Neural cell (in vitro differentiated cells): ENCODE measurements at regions not wholly inside any gene's neighbourhood (a gene's known extent, or its start where the extent isn't known, plus 50 kb on each side); places are given as distances from the start of the nearest gene placed in this dataset.
"Not testable (repeated sequence)": the region's sequence is repeated elsewhere in the genome, so short reads cannot be mapped to it uniquely, and the experiment has no call there.

Source experiments
- H2AFZ ChIP-seq: fragments of 200-600, 300-800 bp; sonication (generic), shearing (Covaris generic); 2 replicates; pipeline ENCODE4 v1.6.0; 2014; ENCODE audit warnings: low read depth, mild to moderate bottlenecking, antibody characterized with exemption, low read length, moderate library complexity
- H3F3A ChIP-seq: fragments of 200-600 bp; shearing (Covaris generic); 2 replicates; pipeline ENCODE4 v1.6.1; 2016; ENCODE audit warnings: mild to moderate bottlenecking, moderate library complexity, mixed read lengths, antibody characterized with exemption, low read length; ENCODE audit not compliant: insufficient read depth, poor library complexity, severe bottlenecking
- H3K27ac ChIP-seq: fragments of 200-600, 300-800 bp; sonication (generic), shearing (Covaris generic); 2 replicates; pipeline ENCODE4 v1.5.1; 2014; ENCODE audit warnings: mild to moderate bottlenecking, low read length, moderate library complexity
- H3K27me3 ChIP-seq: fragments of 300-800, 200-600 bp; sonication (generic), shearing (Covaris generic); 2 replicates; pipeline ENCODE4 v1.6.0; 2014; ENCODE audit warnings: mild to moderate bottlenecking, low read depth, low read length, moderate library complexity; ENCODE audit not compliant: insufficient read depth
- H3K36me3 ChIP-seq: fragments of 300-800, 200-600 bp; sonication (generic), shearing (Covaris generic); 2 replicates; pipeline ENCODE4 v1.5.1; 2014; ENCODE audit warnings: mild to moderate bottlenecking, antibody characterized with exemption, low read length, moderate library complexity; ENCODE audit not compliant: insufficient read depth
- H3K4me2 ChIP-seq: fragments of 300-800, 200-600 bp; sonication (generic), shearing (Covaris generic); 2 replicates; pipeline ENCODE4 v1.6.0; 2014; ENCODE audit warnings: mild to moderate bottlenecking, low read length
- H3K4me3 ChIP-seq: fragments of 300-800, 200-600 bp; sonication (generic), shearing (Covaris generic); 2 replicates; pipeline ENCODE4 v1.5.1; 2014; ENCODE audit warnings: mild to moderate bottlenecking, low read length, moderate library complexity
- H3K79me2 ChIP-seq: fragments of 200-600 bp; shearing (Covaris generic); replicated peaks from 2 replicates; pipeline ENCODE4 v1.6.0; 2014; ENCODE audit warnings: mild to moderate bottlenecking, low read length, moderate library complexity; ENCODE audit not compliant: insufficient read depth
- H3K9ac ChIP-seq: fragments of 300-800, 200-600 bp; sonication (generic), shearing (Covaris generic); 2 replicates; pipeline ENCODE4 v1.6.1; 2016; ENCODE audit warnings: mild to moderate bottlenecking, low read length, mixed read lengths
- H3K9me2 ChIP-seq: fragments of 200-600 bp; shearing (Covaris generic); 2 replicates; pipeline ENCODE4 v1.6.1; 2016; ENCODE audit warnings: mild to moderate bottlenecking, low read length, mixed read lengths; ENCODE audit not compliant: insufficient read depth
- H3K9me3 ChIP-seq: fragments of 200-600, 300-800 bp; sonication (generic), shearing (Covaris generic); 2 replicates; pipeline ENCODE4 v1.6.1; 2016; ENCODE audit warnings: mild to moderate bottlenecking, mixed run types, low read length, moderate library complexity, mixed read lengths
- H4K20me1 ChIP-seq: fragments of 200-600 bp; shearing (Covaris generic); 2 replicates; pipeline ENCODE4 v1.6.1; 2016; ENCODE audit warnings: mild to moderate bottlenecking, mixed run types; ENCODE audit not compliant: insufficient read depth
- EP300 ChIP-seq: fragments of 450-650 bp; conservative IDR thresholded peaks from 2 replicates; pipeline ENCODE4 v1.6.1; 2014; ENCODE audit warnings: antibody characterized with exemption, mild to moderate bottlenecking, moderate library complexity; ENCODE audit not compliant: poor library complexity, severe bottlenecking
- EZH2 ChIP-seq: fragments of 200-600, 300-800 bp; shearing (Covaris generic), sonication (generic); IDR thresholded peaks from 2 replicates; pipeline ENCODE4 v1.6.1; 2014; ENCODE audit warnings: antibody characterized with exemption, low read length, borderline replicate concordance, mild to moderate bottlenecking; ENCODE audit not compliant: insufficient read depth, poor library complexity, severe bottlenecking
- MXI1 ChIP-seq: fragments of 450-650 bp; conservative IDR thresholded peaks from 2 replicates; pipeline ENCODE4 v1.6.1; 2014; ENCODE audit warnings: antibody characterized with exemption, mild to moderate bottlenecking; ENCODE audit not compliant: poor library complexity, severe bottlenecking
- POLR2AphosphoS5 ChIP-seq: IDR thresholded peaks from 2 replicates; pipeline ENCODE4 v1.6.1; 2012
- RAD21 ChIP-seq: fragments of 450-650 bp; conservative IDR thresholded peaks from 2 replicates; pipeline ENCODE4 v1.6.1; 2014; ENCODE audit warnings: antibody characterized with exemption, mild to moderate bottlenecking, moderate library complexity
- REST ChIP-seq: IDR thresholded peaks from 2 replicates; pipeline ENCODE4 v1.6.1; 2012; ENCODE audit warnings: borderline replicate concordance
- SMC3 ChIP-seq: fragments of 450-650 bp; conservative IDR thresholded peaks from 2 replicates; pipeline ENCODE4 v1.6.1; 2014; ENCODE audit warnings: antibody characterized with exemption, mild to moderate bottlenecking, moderate library complexity; ENCODE audit not compliant: poor library complexity
- TAF1 ChIP-seq: IDR thresholded peaks from 2 replicates; pipeline ENCODE4 v1.6.1; 2012; ENCODE audit warnings: low read depth
- TF ChIP-seq, protein P1 (sequence below): fragments of 450-650 bp; IDR thresholded peaks from 2 replicates; pipeline ENCODE4 v1.5.1; 2014; ENCODE audit warnings: antibody characterized with exemption, mild to moderate bottlenecking, moderate library complexity; ENCODE audit not compliant: poor library complexity, severe bottlenecking

GRCh38 chr20:53883098-53883911 is 187.1 kb downstream of the BCAS1 start:
- Histone ChIP-seq H3K36me3 (no peaks in the 10 kb centered on the region), H3K27me3 (no peaks in the 10 kb centered on the region), H3K9me2 (no peaks in the 10 kb centered on the region), H3K9ac (no peak overlapping the region), H3K4me3 (no peak overlapping the region), H3F3A (no peaks in the 10 kb centered on the region), H3K9me3 (no peaks in the 10 kb centered on the region), H3K79me2 (no peaks in the 10 kb centered on the region), H3K27ac (no peak overlapping the region), H4K20me1 (no peaks in the 10 kb centered on the region), H2AFZ (no peak overlapping the region), H3K4me2 (no peak overlapping the region)
- no peak for TF ChIP-seq EZH2
- TF ChIP-seq TAF1, result no peak
- TF ChIP-seq EP300, result no peak
- TF ChIP-seq REST, result no peak
- no peak for TF ChIP-seq SMC3
- TF ChIP-seq, protein P1, sequence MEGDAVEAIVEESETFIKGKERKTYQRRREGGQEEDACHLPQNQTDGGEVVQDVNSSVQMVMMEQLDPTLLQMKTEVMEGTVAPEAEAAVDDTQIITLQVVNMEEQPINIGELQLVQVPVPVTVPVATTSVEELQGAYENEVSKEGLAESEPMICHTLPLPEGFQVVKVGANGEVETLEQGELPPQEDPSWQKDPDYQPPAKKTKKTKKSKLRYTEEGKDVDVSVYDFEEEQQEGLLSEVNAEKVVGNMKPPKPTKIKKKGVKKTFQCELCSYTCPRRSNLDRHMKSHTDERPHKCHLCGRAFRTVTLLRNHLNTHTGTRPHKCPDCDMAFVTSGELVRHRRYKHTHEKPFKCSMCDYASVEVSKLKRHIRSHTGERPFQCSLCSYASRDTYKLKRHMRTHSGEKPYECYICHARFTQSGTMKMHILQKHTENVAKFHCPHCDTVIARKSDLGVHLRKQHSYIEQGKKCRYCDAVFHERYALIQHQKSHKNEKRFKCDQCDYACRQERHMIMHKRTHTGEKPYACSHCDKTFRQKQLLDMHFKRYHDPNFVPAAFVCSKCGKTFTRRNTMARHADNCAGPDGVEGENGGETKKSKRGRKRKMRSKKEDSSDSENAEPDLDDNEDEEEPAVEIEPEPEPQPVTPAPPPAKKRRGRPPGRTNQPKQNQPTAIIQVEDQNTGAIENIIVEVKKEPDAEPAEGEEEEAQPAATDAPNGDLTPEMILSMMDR, result no peak
- TF ChIP-seq MXI1, result no peak
- no peak for TF ChIP-seq POLR2AphosphoS5
- no peak for TF ChIP-seq RAD21

- H2AFZ ChIP-seq, H3K27me3 ChIP-seq, H3K9me2 ChIP-seq, H3K27ac ChIP-seq, H3K9ac ChIP-seq, H3K36me3 ChIP-seq, H3K9me3 ChIP-seq, H3K79me2 ChIP-seq, H3K4me2 ChIP-seq, H3F3A ChIP-seq, H3K4me3 ChIP-seq, H4K20me1 ChIP-seq: not testable (repeated sequence)
These were observed 187.9 kb downstream of the BCAS1 start for GRCh38 chr20:53882438-53882986.
